Activated T-helper 9 cell treated with anti-CD3 and anti-CD28 coated beads, Interleukin-2, amount 50 U/mL, for 16 hours (primary cell): ENCODE measurements at regions not wholly inside any gene's neighbourhood (a gene's known extent, or its start where the extent isn't known, plus 50 kb on each side); places are given as distances from the start of the nearest gene placed in this dataset.
"Not testable (repeated sequence)": the region's sequence is repeated elsewhere in the genome, so short reads cannot be mapped to it uniquely, and the experiment has no call there.

Experiments
- DNase-seq: peaks from one replicate; pipeline ENCODE4 v3.0.0-alpha.2; 2020; ENCODE audit warnings: low read depth

DNA sequence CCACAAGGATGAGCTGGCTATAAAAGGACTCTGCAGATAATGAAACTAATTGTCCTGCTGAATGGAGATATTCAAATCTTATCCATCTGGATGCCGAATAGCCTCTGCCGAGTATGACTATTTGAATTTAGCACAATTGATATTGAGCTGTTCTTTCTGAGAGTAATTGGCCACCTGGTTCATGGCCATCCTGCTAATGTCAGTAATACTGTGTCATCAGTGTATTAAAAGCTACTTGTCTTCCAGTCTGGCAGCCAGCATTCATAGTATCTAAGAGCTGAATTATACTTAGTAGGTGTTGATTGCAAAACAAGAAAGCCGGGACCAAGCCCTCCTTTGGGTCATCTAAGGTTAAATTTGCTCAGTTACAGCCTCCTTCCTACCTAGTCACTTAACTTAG is 310.7 kb upstream of the NCAM1 start:
- no peak for DNase-seq

DNA sequence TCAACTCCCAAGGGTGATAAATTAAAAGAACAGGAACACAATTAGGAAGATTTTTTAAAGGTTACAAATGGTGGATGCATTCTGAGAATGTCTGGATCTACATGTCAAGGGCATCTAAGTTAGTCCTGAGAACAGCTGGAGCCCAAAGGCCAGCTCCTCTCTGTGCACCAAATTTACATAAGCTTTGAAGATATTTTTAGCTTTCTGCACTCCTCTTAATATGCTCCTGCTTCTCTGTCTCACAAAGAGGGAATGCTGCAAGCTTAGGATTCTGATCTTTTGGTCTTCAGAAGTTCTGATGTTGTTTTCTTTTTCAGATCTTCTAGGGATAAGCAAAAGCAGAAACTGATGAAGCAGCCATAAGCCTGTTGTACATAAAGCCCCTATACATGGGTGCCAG is 309.8 kb upstream of the NCAM1 start:
- DNase-seq = no peak

DNA sequence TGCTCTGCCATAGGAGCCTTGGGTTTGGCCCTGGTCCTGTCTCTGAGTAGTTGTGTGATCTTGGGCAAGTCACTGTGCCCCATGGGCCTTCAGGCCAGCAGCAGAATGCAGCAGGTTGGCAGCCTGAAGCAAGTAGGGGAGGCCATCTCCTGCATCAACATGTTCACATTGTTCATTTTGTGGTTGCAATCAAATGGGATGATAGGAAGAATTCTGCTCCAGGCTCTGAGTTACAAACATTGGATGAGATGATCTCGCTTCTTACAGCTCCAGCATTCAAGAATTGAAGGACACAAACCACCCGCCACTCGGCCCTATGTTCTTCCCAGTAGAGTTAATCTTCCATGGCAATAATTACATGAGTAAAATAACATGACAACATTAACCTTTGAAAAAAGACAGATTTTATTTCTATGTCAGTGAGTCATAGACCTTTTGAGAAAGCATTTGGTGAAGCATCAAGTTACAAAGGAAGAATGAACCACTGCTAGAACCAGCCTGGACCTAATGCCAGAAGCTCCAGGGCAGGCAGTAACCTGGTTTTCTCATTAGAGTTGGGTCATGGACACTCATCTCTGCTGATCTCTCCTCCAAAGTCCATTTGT is 308.3 kb upstream of the NCAM1 start:
- no peak for DNase-seq

DNA sequence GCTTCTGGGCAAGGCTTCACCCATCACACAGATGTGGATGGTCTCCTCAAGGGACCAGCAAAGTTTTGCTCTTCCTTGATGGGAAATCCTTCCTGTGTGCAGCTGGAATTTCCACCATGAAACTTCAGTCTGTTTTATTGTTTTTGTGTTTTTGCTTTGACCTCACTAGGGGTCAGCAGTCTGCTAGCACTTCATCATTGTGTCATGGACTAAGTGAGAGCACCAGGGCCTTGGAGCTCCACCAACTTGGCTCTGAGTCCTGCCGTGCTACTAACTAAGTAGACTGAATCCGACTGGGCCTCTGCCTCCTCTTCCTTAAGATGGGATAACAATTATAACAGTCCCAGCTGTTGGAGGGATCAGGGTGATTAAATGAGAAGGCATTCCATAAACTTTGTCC is 305.8 kb upstream of the NCAM1 start:
- no peak for DNase-seq

DNA sequence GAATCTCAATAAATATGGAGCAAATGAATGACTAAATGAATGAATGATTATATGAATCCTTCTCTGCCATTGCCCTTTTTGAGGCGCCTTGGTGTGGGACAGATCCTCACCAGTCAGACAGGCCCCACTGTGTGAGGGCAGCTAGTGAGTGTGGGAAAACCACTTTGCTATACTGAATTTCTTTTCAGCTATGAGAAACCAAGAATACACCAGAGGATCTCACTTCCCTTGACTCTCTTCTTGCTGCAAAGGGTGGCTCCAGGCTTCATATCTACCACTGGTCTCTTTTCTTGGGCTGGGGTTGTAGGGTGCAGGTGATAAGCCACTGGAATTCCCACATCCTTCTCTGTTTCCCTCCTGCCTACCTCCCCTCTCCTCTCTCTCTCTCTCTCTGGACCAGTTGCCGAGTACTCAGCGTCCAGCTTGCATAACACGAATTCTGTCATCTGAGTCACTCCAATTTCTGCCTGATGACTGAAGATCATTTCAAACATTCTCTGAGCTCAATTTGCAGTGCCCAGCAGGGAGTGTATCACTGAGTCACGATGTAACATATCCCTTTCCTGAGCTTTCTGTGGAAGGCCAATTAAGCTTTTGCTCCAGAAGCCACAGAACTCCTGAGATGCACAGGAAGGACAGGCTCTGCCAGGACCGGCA is 304.3 kb upstream of the NCAM1 start:
- no peak for DNase-seq

DNA sequence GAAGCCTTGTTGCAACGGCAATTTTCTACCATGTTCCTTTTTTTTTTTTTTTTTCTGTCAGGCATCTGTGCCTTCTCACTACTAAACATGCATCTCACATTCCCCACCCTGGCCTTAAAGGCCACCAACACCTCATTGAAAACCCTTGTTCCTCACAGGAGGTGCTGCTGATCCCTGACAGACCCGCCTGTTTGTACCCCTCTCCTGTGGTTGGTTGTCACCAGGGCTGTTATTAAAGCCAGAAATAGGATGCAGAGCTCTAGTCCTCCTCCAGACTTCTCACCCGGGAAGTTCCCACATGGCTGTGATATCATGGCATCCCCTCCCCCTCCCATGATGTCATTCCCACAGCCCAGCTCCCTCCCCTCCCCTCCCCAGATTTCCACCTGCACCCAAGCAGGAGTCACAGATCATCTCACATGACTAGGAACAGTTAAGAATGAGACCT is 302.8 kb upstream of the NCAM1 start:
- no peak for DNase-seq

DNA sequence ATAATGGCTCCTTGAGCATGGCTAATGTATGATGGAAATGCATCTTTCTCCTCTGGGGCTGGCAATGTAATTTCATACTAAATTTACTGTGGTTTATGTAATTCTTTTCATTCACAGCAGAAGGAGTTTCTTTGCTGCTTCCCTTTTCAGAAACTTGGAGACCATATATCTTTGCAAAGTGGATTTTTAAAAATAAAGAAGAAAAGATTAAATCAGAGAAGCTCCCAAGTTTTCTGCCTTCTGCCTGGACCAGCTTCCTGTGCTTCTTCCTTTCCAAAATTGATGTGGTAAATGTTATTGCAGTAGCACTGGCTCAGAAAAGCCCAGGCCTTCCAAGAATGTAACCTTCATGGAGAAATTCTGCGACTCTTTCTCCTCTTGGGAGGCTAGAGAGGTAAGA is 300.1 kb upstream of the NCAM1 start:
- no peak for DNase-seq

DNA sequence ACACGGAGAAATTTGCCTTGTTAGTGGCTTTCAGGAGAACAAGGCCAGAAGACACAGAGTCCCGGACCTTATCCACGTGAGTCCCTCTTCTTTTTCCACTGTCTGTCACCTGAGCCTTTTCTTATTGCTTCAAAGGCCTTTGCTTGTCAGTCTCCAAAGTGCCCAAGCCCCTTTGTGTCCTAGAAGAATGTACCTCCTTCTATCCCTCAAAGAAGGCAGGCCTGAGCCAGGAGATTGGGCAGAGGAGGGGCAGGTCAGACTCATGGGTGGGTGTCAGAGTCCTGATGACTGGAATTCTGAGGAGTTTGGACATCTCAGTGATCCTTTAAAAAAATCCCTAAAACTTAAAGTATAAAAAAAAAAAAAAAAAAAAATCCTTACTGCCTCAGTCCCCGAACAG is 299.6 kb upstream of the NCAM1 start:
- no peak for DNase-seq

DNA sequence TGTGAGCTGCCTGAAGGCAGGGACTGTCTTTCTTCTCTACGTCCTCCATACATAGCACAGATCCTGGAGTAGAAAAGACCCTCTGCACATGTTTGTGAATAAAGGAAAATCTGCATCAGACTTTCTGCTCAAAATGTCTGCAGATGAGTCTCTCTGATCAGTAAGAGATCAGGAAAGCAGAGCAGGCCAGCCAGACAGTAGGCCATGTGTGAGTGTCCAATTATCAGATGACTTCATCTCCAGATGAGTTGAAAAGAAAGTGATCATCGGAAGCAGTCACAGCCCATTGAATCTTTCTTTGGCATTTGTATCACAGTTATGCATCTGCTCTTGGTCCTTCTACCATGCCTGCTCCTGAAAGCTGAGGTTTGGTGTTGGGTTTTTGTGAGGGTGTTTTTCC is 298.7 kb upstream of the NCAM1 start:
- no peak for DNase-seq

DNA sequence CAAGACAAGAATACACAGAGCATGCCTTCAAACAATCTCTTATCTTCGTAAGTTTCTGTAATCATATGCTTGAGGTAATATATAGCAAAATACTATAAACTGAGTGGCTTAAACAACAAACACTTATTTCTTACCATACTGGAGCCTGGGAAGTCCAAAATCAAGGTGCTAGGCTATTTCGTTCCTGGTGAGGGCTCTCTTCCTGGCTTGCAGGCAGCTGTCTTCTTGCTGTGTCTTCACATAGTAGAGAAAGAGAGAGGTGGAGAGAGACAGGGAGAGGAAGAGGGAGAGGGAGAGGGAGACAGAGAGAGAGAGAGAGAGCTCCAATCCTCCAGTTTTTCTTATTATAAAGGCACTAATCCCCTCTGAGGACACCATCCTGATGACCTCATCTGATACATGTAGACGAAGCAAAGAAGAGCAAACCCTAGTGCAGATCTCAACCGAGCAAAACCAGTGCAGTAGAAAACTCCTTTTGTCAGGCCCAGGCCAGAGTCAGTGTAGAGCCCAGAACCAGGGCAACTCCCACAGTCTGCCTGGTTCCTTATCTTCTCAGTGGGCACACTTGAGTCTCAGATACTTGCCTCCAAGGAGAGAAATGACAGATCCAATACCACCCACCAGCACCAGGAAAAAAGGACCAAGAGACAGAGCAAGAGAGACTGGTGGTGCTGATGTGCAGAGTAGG is 297.1 kb upstream of the NCAM1 start:
- no peak for DNase-seq

DNA sequence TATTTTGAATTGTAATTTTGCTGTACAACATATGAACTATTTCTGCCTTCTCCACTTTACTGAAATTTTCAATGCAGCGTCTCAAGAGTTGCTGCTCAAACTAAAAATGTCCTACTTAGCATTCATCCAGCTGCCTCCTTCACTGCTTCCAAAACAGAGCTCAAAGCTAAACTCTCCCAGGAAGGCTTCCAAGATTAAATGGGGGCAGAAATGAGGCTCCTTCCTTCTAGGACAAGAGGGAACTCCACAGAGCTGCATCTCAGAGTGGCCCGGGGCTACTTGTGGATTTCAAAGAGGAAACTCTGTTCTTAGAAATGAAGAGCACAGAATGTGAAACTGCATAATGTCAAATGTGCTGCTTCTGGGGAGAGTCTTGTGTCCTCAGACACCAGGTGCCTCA is 295.9 kb upstream of the NCAM1 start:
- DNase-seq = no peak

DNA sequence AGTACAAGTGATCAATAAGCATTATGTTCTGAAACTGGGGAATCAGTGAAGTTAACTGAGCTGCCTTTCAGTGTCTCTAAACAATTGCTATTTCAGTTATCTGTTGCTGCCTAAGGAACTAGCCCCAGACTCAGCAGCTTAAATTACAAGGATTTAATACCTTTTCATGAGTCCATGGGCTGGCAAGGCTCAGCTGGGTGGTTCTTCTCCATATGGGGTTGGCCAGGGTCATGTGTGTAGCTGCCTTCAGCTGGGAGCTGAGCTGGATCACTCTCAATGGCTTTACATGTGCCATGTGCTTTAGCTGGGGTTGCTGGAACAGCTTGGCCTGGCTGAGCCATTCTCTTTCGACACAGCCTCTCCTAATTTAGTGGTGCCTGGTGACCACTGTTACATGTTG is 295.0 kb upstream of the NCAM1 start:
- no peak for DNase-seq

DNA sequence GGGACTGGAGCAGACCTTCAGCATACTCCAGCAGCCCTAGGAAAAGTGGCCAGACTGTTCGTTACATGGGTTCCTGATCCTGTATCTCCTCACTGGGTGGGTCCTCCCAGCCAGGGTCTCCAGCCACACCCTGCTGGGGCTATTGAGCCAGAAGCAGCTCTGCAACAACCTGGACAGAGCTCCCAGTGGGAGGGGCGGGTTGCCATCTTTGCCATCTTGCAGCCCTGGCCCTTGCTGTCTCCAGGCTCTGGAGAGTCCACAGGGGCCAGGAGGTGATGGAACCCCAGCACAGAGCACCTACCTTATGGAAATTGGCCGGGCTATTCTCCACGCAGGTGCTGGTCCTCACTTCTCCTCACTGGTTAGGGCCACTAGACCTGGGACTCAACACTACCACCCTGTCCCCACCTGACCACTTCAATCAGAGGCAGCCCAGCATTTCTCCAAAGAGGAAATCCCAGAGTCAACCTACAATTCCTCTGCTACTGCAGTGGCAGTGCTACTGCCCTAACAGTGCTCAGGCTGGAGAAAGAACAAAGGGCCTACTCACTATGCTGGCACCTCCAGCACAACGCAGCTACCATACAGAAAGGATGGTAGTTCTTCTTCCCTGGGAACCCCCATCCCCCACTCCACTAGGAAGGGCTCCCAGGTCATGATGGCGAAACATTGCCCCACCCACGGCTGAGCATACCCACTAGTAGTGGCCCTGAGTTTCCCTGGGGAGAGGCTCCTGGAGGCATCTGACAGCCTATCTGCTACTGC is 290.2 kb upstream of the NCAM1 start:
- DNase-seq = no peak

DNA sequence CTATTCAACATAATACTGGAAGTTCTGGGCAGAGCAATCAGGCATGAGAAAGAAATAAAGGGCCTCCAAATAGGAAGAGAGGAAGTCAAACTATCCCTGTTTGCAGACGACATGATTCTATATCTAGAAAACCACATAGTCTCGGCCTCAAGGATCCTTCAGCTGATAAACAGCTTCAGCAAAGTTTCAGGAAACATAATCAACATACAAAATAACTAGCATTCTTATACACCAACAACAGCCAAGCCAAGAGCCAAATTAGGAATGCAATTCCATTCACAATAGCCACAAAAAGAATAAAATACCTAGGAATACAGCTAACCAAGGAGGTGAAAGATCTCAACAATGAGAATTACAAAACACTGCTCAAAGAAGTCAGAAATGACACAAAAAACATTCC is 287.8 kb upstream of the NCAM1 start:
- DNase-seq = not testable (repeated sequence)

DNA sequence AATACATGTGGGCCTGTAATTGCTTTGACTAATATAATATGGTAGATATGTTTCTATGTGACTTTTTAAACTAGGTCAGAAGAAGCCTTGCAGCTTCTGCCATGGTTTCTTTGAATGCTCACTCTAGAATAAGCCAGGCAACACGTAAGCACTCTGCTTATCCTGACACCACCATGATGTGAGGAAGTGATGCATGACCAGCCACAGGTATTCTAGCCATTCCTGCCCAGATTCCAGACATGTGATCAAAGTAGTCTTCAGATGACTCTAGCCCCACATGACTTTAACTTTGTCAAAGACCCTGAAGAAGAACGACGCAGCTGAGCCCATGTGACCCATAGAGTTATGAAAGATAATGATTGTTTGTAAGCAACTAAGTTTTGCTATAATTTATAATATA is 276.1 kb upstream of the NCAM1 start:
- DNase-seq = no peak

DNA sequence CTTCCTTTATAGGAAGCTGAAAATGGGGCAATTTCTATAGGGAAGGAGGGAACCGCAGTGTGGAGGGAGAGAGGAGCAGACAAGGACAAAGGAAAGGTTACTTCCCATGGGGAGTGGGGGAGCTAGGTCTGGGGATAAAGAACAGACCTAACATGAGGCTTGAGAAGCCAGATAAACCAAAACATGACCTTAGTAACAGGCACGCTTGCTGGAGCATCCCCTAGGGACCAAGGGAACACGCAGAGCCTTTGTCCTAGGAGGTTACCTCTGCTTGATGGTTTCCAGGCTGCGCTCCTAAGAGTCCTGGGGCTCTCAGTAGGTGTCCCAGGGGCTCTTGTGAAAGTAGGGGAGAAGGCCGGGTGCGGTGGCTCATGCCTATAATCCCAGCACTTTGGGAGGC is 271.4 kb upstream of the NCAM1 start:
- DNase-seq = no peak

DNA sequence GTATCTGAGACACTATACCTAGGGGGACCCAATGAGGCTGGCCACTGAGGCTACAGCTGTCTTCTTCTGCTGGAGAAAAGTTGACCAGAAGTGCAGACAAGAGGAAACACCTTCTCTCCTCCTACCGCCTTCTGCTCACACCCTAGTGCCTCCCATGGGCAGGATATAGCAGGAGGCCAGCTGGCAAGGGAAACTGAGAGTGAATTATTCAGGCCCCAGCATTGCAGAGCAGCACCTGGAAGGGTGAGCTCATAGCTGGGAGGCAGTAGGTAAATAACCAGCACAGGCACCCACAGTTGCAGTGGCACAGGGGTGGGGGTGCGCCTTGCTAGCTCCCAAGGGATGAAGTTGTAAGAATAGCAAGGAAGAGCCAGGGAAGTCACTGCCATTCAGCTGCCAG is 267.4 kb upstream of the NCAM1 start:
- no peak for DNase-seq

DNA sequence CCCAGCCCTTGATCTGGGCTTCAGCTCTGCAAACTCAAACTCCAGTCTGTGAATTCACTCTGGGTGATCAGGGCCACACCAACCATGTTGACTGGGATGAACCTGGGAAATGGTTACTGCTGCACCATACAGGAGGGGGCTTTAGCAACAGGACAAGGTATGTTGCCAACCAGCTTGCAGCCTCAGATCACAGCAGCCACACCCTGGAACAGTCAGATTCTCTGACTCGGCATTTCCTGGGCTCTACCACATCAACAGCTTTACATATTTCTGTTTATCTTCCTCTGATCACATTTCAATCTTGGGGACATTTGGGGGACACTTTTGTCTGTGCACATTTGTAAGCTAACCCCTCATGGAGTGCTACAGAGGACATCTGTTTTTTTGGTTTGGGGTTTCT is 267.0 kb upstream of the NCAM1 start:
- no peak for DNase-seq

DNA sequence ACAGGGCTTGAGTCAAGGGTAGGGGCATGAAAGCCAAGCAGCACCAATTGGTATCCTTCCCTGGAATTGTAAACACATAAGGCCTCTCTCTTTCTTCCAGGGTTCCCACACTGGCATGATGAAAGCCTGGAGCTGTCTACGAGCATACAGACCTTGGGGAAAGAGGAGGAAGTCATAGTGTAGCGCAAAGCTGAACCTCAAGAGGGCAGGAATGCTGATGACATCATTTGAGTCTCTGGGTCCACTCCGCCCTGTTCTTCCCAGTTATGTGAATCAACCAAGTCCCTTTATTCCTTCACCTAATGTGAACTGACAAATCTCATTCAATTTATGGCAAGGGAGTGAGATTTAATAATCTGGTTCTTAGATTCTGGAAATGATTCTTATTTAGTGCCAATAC is 266.4 kb upstream of the NCAM1 start:
- no peak for DNase-seq

DNA sequence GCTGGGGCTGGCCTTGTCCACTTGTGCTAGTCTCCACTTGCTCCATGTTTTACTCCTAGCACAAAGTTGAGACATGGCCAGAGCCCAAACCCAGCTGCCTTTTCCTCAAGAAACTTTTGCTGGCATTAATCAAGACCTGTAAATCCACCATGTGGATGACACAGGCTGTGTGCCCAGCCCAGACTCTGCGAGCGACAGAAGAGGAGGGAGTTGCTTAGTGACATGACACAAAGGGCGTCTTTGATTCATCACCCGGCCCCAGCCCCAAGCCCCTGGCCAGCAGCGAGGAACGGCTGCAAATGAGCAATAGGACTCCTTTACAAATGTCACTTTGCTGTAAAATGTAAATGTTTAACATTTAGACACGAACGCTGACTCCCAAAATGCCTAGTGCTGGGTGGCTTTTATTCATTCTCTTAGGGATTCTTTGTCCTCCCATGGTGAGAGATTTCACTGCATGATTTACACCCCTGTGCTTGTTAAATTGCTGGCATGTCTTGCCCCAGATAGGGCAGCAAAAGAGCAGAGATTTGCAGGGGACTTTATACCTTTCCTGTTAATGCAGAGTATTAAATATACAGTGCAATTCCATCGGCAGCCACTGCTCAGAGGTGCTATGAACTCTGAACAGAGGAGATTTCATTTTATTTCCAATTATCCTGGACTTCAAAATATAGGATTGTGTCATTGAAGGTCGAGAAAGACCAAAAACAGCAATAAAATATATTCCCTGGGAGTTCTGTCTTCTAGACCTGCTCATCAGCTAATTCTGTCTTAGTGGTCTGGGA is 263.6 kb upstream of the NCAM1 start:
- DNase-seq = no peak

DNA sequence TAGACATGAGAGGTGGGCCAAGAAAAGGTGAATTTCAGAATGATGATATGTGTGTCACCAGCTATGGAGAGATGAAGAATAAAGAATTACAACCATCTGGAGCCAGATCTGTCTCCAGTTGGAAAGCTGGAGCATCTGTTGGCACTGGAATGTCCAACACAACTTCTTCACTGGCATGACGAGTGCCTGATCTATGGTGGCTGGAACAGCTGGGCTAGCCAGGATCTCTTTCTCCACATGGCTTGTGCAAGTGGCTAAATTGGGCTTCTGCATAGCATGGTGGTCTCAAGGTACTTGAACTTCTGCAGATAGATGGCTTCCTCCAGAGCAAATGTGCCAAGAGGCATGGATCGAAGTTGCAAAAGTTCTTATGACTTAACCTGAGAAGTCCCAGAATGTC is 256.1 kb upstream of the NCAM1 start:
- DNase-seq = no peak

DNA sequence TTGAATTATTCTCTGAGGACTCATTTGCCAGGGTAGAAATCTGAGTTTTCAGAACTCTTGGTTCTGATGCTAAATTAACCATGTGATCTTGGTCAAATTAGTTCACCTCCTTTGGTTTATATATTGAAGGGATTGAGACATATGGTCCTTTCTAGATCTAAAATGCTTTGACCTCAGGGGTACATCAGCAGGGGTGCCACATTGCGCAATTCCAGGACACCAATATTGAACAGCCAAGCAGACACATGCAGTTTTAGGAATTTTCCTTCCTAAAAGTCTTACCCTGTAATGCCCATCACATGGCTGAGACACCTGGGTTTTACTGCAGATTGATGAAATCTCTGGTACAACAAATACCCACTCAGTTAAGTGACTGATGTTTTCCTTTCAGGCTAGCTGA is 254.4 kb upstream of the NCAM1 start:
- no peak for DNase-seq
